ENCODE measurements at regions not wholly inside any gene's neighbourhood (a gene's known extent, or its start where the extent isn't known, plus 50 kb on each side); places are given as distances from the start of the nearest gene placed in this dataset.

GRCh38 chr3:188978421-188979171, 193.2 kb upstream of the TPRG1 start:
- BruUV-seq (replicated peaks) = no TSS peak
- no peak for TF ChIP-seq POLR2AphosphoS5 (IDR thresholded peaks at IDR 0.05; ENCODE audit: low read depth, low read length)
- no peak for TF ChIP-seq REST (IDR thresholded peaks at IDR 0.05; ENCODE audit: insufficient read depth in 1 of 2, low read depth in 2 of 2, low read length in 1 of 2)
- no peak for TF ChIP-seq SIN3A (IDR thresholded peaks at IDR 0.05; ENCODE audit: borderline replicate concordance, insufficient read depth, low read depth, low read length)
- TF ChIP-seq, protein P1, sequence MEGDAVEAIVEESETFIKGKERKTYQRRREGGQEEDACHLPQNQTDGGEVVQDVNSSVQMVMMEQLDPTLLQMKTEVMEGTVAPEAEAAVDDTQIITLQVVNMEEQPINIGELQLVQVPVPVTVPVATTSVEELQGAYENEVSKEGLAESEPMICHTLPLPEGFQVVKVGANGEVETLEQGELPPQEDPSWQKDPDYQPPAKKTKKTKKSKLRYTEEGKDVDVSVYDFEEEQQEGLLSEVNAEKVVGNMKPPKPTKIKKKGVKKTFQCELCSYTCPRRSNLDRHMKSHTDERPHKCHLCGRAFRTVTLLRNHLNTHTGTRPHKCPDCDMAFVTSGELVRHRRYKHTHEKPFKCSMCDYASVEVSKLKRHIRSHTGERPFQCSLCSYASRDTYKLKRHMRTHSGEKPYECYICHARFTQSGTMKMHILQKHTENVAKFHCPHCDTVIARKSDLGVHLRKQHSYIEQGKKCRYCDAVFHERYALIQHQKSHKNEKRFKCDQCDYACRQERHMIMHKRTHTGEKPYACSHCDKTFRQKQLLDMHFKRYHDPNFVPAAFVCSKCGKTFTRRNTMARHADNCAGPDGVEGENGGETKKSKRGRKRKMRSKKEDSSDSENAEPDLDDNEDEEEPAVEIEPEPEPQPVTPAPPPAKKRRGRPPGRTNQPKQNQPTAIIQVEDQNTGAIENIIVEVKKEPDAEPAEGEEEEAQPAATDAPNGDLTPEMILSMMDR (IDR thresholded peaks at IDR 0.05) = no peak
- TF ChIP-seq TCF7L2 (IDR thresholded peaks at IDR 0.05; ENCODE audit: low read depth, low read length) = no peak
- ChIA-PET CTCF (no interaction called here), POLR2A (interaction anchor here (0.7 kb wide), 1 partner anchor 786 kb away, joined by 3 read pairs; no protein-coding TSS in a partner anchor)
- no peaks in the 10 kb centered on the region for H3K9me3 ChIP-seq (ENCODE audit: control insufficient read depth, insufficient read depth, low read depth, low read length)
- H3K4me3 ChIP-seq (ENCODE audit: low read depth in 2 of 2, low read length in 2 of 2) = no peak overlapping the region
- intact Hi-C loops (cut with micrococcal nuclease; ENCODE audit: unreplicated experiment) = no loop called here
- no peaks in the 10 kb centered on the region for H3K36me3 ChIP-seq (ENCODE audit: control insufficient read depth, insufficient read depth, low read length)
- H3K4me1 ChIP-seq (ENCODE audit: control insufficient read depth, insufficient read depth, low read length) = no peaks in the 10 kb centered on the region
- H3K27ac ChIP-seq (ENCODE audit: low read length) = no peak overlapping the region
- no peak for ATAC-seq
- in situ Hi-C loops (cut with HindIII; ENCODE audit: low pct_unique_long_range_greater_than_20kb, low sequenced_read_pairs) = no loop called here
- H3K27me3 ChIP-seq (ENCODE audit: control insufficient read depth, insufficient read depth, low read length) = peaks cover 18% of the 10 kb centered on the region; the same call in 1 of the 2 replicates
- DNase-seq (ENCODE audit: low read depth, low spot score) = no peak

DNA sequence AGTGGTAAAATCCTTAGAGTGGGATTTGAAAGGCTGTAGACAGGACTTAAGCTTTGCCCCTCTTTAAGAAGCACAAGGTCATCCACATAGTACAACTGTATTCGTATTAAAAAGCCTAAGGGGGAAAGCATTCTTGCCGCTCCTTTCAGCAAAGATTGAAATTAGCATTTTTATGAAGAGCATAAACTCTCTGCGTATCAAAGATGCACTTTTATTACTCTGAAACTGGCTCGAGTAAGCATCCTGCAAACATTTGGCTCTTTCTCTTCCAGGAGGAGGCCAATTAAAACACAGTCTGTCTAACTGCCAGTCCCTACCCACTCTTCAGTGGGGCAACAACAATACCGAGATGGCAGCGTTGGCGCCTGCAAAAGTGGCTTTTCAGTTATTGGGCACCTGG, 192.5 kb upstream of the TPRG1 start:
- H3K36me3 ChIP-seq (ENCODE audit: control insufficient read depth, insufficient read depth, low read length) = no peaks in the 10 kb centered on the region
- in situ Hi-C loops (cut with HindIII; ENCODE audit: low pct_unique_long_range_greater_than_20kb, low sequenced_read_pairs) (no loop called here), intact Hi-C loops (cut with micrococcal nuclease; ENCODE audit: unreplicated experiment) (no loop called here)
- TF ChIP-seq REST (IDR thresholded peaks at IDR 0.05; ENCODE audit: insufficient read depth in 1 of 2, low read depth in 2 of 2, low read length in 1 of 2) (no peak), TCF7L2 (IDR thresholded peaks at IDR 0.05; ENCODE audit: low read depth, low read length) (no peak), SIN3A (IDR thresholded peaks at IDR 0.05; ENCODE audit: borderline replicate concordance, insufficient read depth, low read depth, low read length) (no peak), POLR2AphosphoS5 (IDR thresholded peaks at IDR 0.05; ENCODE audit: low read depth, low read length) (no peak)
- TF ChIP-seq, protein P1 (IDR thresholded peaks at IDR 0.05) = no peak
- H3K27ac ChIP-seq (ENCODE audit: low read length) = no peak overlapping the region
- no peaks in the 10 kb centered on the region for H3K4me1 ChIP-seq (ENCODE audit: control insufficient read depth, insufficient read depth, low read length)
- no peaks in the 10 kb centered on the region for H3K9me3 ChIP-seq (ENCODE audit: control insufficient read depth, insufficient read depth, low read depth, low read length)
- no TSS peak for BruUV-seq (replicated peaks)
- DNase-seq (ENCODE audit: low read depth, low spot score) = no peak
- POLR2A ChIA-PET = interaction anchor here (0.7 kb wide), 1 partner anchor 786 kb away, joined by 3 read pairs; no protein-coding TSS in a partner anchor
- CTCF ChIA-PET = no interaction called here
- no peak for ATAC-seq
- H3K4me3 ChIP-seq (ENCODE audit: low read depth in 2 of 2, low read length in 2 of 2) = no peak overlapping the region
- H3K27me3 ChIP-seq (ENCODE audit: control insufficient read depth, insufficient read depth, low read length) = peaks cover 18% of the 10 kb centered on the region; the same call in 1 of the 2 replicates
